Mesendoderm (in vitro differentiated cells): ENCODE measurements at regions not wholly inside any gene's neighbourhood (a gene's known extent, or its start where the extent isn't known, plus 50 kb on each side); places are given as distances from the start of the nearest gene placed in this dataset. TPM values are rescaled to one million over a fixed set of nuclear protein-coding genes. Genes with fewer than 3 reads are reported as not detected.

Experiments
- DNase-seq: peaks from one replicate; pipeline ENCODE4 v3.0.0; 2013
- H2AK5ac ChIP-seq: 2 replicates; pipeline ENCODE4 v1.6.1; 2013; ENCODE audit warnings: low read length, inconsistent platforms
- H2BK120ac ChIP-seq: 2 replicates; pipeline ENCODE4 v1.6.1; 2013; ENCODE audit warnings: low read depth, mild to moderate bottlenecking, low read length, moderate library complexity, mixed read lengths
- H2BK15ac ChIP-seq: replicated peaks from 2 replicates; pipeline ENCODE4 v1.6.1; 2013; ENCODE audit warnings: low read depth, mild to moderate bottlenecking, moderate library complexity
- H2BK5ac ChIP-seq: 2 replicates; pipeline ENCODE4 v1.6.1; 2013; ENCODE audit warnings: low read length, inconsistent platforms
- H3K18ac ChIP-seq: 2 replicates; pipeline ENCODE4 v1.6.1; 2013; ENCODE audit warnings: mild to moderate bottlenecking, low read length, mixed read lengths
- H3K23ac ChIP-seq: one replicate; pipeline ENCODE4 v1.6.1; 2013; ENCODE audit warnings: low read length
- H3K27ac ChIP-seq: 2 replicates; pipeline ENCODE4 v1.5.1; 2013; ENCODE audit warnings: low read depth, mild to moderate bottlenecking, inconsistent platforms, low read length, moderate library complexity
- H3K27me3 ChIP-seq: 2 replicates; pipeline ENCODE4 v1.6.1; 2013; ENCODE audit warnings: low read length, control low read depth, mild to moderate bottlenecking, inconsistent platforms; ENCODE audit not compliant: insufficient read depth, poor library complexity
- H3K36me3 ChIP-seq: 2 replicates; pipeline ENCODE4 v1.6.1; 2013; ENCODE audit warnings: low read length, inconsistent platforms; ENCODE audit not compliant: control insufficient read depth, insufficient read depth
- H3K4ac ChIP-seq: one replicate; pipeline ENCODE4 v1.6.1; 2013; ENCODE audit warnings: low read depth, mild to moderate bottlenecking, low read length, moderate library complexity
- H3K4me1 ChIP-seq: 2 replicates; pipeline ENCODE4 v1.6.1; 2013; ENCODE audit warnings: low read depth, low read length, inconsistent platforms; ENCODE audit not compliant: control insufficient read depth
- H3K4me2 ChIP-seq: 2 replicates; pipeline ENCODE4 v1.6.1; 2013; ENCODE audit warnings: low read length
- H3K4me3 ChIP-seq: 2 replicates; pipeline ENCODE4 v1.5.1; 2013; ENCODE audit warnings: mild to moderate bottlenecking, low read length
- H3K56ac ChIP-seq: one replicate; pipeline ENCODE4 v1.6.1; 2013; ENCODE audit warnings: low read length
- H3K79me1 ChIP-seq: 2 replicates; pipeline ENCODE4 v1.6.1; 2013; ENCODE audit warnings: low read length, inconsistent platforms
- H3K79me2 ChIP-seq: 2 replicates; pipeline ENCODE4 v1.6.1; 2013; ENCODE audit warnings: mild to moderate bottlenecking, low read length; ENCODE audit not compliant: control insufficient read depth, insufficient read depth
- H3K9ac ChIP-seq: 2 replicates; pipeline ENCODE4 v1.6.1; 2013; ENCODE audit warnings: low read length, inconsistent platforms
- H4K5ac ChIP-seq: one replicate; pipeline ENCODE4 v1.6.1; 2013; ENCODE audit warnings: low read length
- H4K8ac ChIP-seq: one replicate; pipeline ENCODE4 v1.6.1; 2013; ENCODE audit warnings: low read depth, mild to moderate bottlenecking, control low read depth, low read length, moderate library complexity
- WGBS: extraction: QIAGEN DNeasy Blood & Tissue Kit; methylation state at CpG from one replicate; pipeline ENCODE4 v1.1.7; 2013; ENCODE audit warnings: low lambda C conversion rate, missing lambda C conversion rate; ENCODE audit not compliant: insufficient coverage; ENCODE audit errors: extremely low coverage; 5-methylcytosine and 5-hydroxymethylcytosine counted together
- small RNA-seq: library from polyadenylated mRNA; stranded (forward); fragments of <200 nt; extraction: miRNeasy Mini kit (QIAGEN cat#:217004); gene quantifications from one replicate; pipeline ENCODE3, GENCODE V24; 2013; ENCODE audit not compliant: insufficient read depth

GRCh38 chr5:98992552-98992951 is 63.7 kb upstream of the CHD1 start:
- Histone ChIP-seq H3K79me1 (no peaks in the 10 kb centered on the region), H2BK120ac (no peak overlapping the region), H4K5ac (no peak overlapping the region)

GRCh38 chr5:98989727-98990126 is 60.9 kb upstream of the CHD1 start:
- Histone ChIP-seq H3K27me3 (no peaks in the 10 kb centered on the region), H3K56ac (no peak overlapping the region), H3K9ac (no peak overlapping the region), H3K4me3 (no peak overlapping the region), H3K23ac (no peak overlapping the region), H2BK15ac (no peak overlapping the region), H2AK5ac (no peak overlapping the region), H3K18ac (no peak overlapping the region), H3K36me3 (no peaks in the 10 kb centered on the region), H3K79me2 (no peaks in the 10 kb centered on the region), H3K79me1 (no peaks in the 10 kb centered on the region), H2BK5ac (no peak overlapping the region), H4K8ac (no peak overlapping the region), H2BK120ac (no peak overlapping the region), H3K4me1 (no peaks in the 10 kb centered on the region), H3K27ac (no peak overlapping the region), H3K4me2 (no peak overlapping the region), H4K5ac (no peak overlapping the region), H3K4ac (no peak overlapping the region)
- no CpG with 5 or more reads among the region's 3 CpGs for WGBS
- DNase-seq, result no peak

More at GRCh38 chr5:98992552-98992951, 63.7 kb upstream of the CHD1 start:
- Histone ChIP-seq H2AK5ac (no peak overlapping the region), H4K8ac (no peak overlapping the region), H3K4me2 (no peak overlapping the region), H3K9ac (no peak overlapping the region), H2BK15ac (no peak overlapping the region), H3K23ac (no peak overlapping the region), H3K27ac (no peak overlapping the region), H3K56ac (no peak overlapping the region), H3K79me2 (no peaks in the 10 kb centered on the region), H3K4ac (no peak overlapping the region), H3K4me3 (no peak overlapping the region), H3K4me1 (no peaks in the 10 kb centered on the region), H3K36me3 (no peaks in the 10 kb centered on the region), H3K27me3 (no peaks in the 10 kb centered on the region), H3K18ac (no peak overlapping the region), H2BK5ac (no peak overlapping the region)
- DNase-seq, result no peak

- no peak overlapping the region for H3K4me2 ChIP-seq
- H3K56ac ChIP-seq, result no peak overlapping the region
- no peak overlapping the region for H3K9ac ChIP-seq
- H3K27ac ChIP-seq, result no peak overlapping the region
- no peak overlapping the region for H3K4ac ChIP-seq
- no peak for DNase-seq
- H2BK5ac ChIP-seq, result no peak overlapping the region
- H2BK120ac ChIP-seq, result no peak overlapping the region
- H4K5ac ChIP-seq, result no peak overlapping the region
- H3K79me2 ChIP-seq, result no peaks in the 10 kb centered on the region
- H3K23ac ChIP-seq, result no peak overlapping the region
- no CpG with 5 or more reads among the region's 3 CpGs for WGBS
- H2AK5ac ChIP-seq, result no peak overlapping the region
- H4K8ac ChIP-seq, result no peak overlapping the region
- no peaks in the 10 kb centered on the region for H3K79me1 ChIP-seq
- no peak overlapping the region for H3K4me3 ChIP-seq
- no peaks in the 10 kb centered on the region for H3K27me3 ChIP-seq
- H3K18ac ChIP-seq, result no peak overlapping the region
- no peaks in the 10 kb centered on the region for H3K36me3 ChIP-seq
- H2BK15ac ChIP-seq, result no peak overlapping the region
- H3K4me1 ChIP-seq, result no peaks in the 10 kb centered on the region
These were observed 57.8 kb upstream of the CHD1 start for GRCh38 chr5:98986587-98986986.

DNA sequence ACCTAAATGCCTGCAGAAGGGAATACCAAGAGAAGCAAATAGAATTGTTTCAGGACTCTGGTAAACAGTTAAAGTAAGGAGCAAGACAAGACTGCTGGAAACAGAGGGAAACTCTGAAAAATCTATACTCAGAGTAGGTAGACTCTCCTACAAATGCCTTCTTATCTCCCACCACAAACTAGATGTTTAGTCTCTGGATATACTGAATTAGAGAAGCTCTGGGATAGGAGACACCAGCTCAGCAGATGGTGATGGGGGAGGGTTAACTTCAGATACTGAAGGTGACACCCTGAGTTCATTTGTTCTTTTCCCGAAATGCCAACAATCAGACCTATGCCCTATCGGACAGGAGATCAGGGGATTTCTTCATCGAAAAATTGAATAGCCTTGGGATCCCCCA is 54.1 kb upstream of the CHD1 start:
- Histone ChIP-seq H3K27me3 (no peaks in the 10 kb centered on the region), H2BK15ac (no peak overlapping the region), H3K9ac (no peak overlapping the region), H3K79me1 (no peaks in the 10 kb centered on the region), H3K4me1 (no peaks in the 10 kb centered on the region), H3K4me3 (no peak overlapping the region), H3K18ac (no peak overlapping the region), H2AK5ac (no peak overlapping the region), H3K4me2 (no peak overlapping the region), H2BK120ac (no peak overlapping the region), H3K4ac (no peak overlapping the region), H2BK5ac (no peak overlapping the region), H3K56ac (no peak overlapping the region), H3K36me3 (no peaks in the 10 kb centered on the region), H4K5ac (no peak overlapping the region), H3K79me2 (no peaks in the 10 kb centered on the region), H3K23ac (no peak overlapping the region), H3K27ac (no peak overlapping the region), H4K8ac (no peak overlapping the region)
- no CpG with 5 or more reads among the region's 3 CpGs for WGBS
- DNase-seq, result no peak

Small RNA genes lying in the stretch of these regions (small RNA-seq; reads per million reads assigned to genes)
- gene MTND4LP5 (not detected), gene RF00019 (not detected), gene RNU6-1119P (not detected)
